Thoracic aorta (tissue), 2 donors: ENCODE measurements at regions not wholly inside any gene's neighbourhood (a gene's known extent, or its start where the extent isn't known, plus 50 kb on each side); places are given as distances from the start of the nearest gene placed in this dataset.

Source experiments
- ATAC-seq: fragments of 150-250 bp; one replicate; pipeline ENCODE4 v1.8.0; 2017; ENCODE audit warnings: low read depth; ENCODE audit not compliant: insufficient number of reproducible peaks, low FRiP score
- DNase-seq: peaks from one replicate; pipeline ENCODE4 v3.0.0-alpha.2; 2020; ENCODE audit warnings: low spot score
- H3K27ac ChIP-seq, 2 donors: fragments of 200-600 bp; sonication (generic); 1 replicate in 1 of 2; 2 replicates in 1 of 2; pipeline ENCODE4 v1.5.1; 2016; ENCODE audit warnings: mild to moderate bottlenecking in 2 of 2, moderate library complexity in 2 of 2
- H3K27me3 ChIP-seq: fragments of 200-600 bp; sonication (generic); replicated peaks from 2 replicates; pipeline ENCODE4 v1.6.0; 2016; ENCODE audit warnings: mild to moderate bottlenecking; ENCODE audit not compliant: insufficient read depth
- H3K36me3 ChIP-seq: fragments of 200-600 bp; sonication (generic); one replicate; pipeline ENCODE4 v1.5.1; 2016
- H3K4me1 ChIP-seq, 2 donors: fragments of 200-600 bp; sonication (generic); 1 replicate in 1 of 2; 2 replicates in 1 of 2; pipeline versions ENCODE4 v1.5.1 to v1.6.0; 2016; ENCODE audit warnings: low read depth in 2 of 2, mild to moderate bottlenecking in 1 of 2; ENCODE audit not compliant: control insufficient read depth in 1 of 2
- H3K4me3 ChIP-seq: fragments of 200-600 bp; sonication (generic); 2 replicates; pipeline ENCODE4 v1.5.1; 2016; ENCODE audit warnings: mild to moderate bottlenecking
- H3K9me3 ChIP-seq: fragments of 200-600 bp; sonication (generic); 2 replicates; pipeline ENCODE4 v1.5.1; 2016
- TF ChIP-seq, protein P1 (sequence below): fragments of 200-600 bp; sonication (generic); IDR thresholded peaks from one replicate; pipeline ENCODE4 v1.5.1; 2019; ENCODE audit warnings: antibody characterized with exemption

DNA sequence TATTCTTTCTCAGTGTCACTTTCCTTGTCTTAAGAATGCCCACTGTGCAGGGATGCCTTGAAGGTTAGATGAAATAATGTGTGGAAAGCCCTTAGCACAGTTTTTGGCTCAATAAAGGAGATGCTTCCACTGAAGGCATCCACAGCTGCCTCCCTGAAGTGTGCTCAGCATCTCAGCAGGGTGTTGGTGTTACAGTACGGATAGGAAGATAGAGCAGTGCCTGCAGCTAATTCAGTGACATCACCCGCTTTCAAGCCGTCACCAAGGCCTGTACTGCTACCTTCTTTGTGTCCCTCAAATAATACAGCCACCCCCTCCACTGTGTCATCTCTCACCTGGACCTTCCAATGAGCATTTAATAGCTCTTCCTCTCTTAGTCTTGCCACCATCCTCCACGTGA lies 59.0 kb downstream of the NDUFS5 start:
- TF ChIP-seq, protein P1, sequence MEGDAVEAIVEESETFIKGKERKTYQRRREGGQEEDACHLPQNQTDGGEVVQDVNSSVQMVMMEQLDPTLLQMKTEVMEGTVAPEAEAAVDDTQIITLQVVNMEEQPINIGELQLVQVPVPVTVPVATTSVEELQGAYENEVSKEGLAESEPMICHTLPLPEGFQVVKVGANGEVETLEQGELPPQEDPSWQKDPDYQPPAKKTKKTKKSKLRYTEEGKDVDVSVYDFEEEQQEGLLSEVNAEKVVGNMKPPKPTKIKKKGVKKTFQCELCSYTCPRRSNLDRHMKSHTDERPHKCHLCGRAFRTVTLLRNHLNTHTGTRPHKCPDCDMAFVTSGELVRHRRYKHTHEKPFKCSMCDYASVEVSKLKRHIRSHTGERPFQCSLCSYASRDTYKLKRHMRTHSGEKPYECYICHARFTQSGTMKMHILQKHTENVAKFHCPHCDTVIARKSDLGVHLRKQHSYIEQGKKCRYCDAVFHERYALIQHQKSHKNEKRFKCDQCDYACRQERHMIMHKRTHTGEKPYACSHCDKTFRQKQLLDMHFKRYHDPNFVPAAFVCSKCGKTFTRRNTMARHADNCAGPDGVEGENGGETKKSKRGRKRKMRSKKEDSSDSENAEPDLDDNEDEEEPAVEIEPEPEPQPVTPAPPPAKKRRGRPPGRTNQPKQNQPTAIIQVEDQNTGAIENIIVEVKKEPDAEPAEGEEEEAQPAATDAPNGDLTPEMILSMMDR = no peak
- ATAC-seq (no peak), DNase-seq (no peak)
- peaks cover 11 to 45% of the 10 kb centered on the region in 2 donors for H3K4me1 ChIP-seq
- no peak overlapping the region for H3K27ac ChIP-seq
- H3K9me3 ChIP-seq = no peaks in the 10 kb centered on the region
- no peaks in the 10 kb centered on the region for H3K27me3 ChIP-seq
- H3K4me3 ChIP-seq = no peak overlapping the region
- no peaks in the 10 kb centered on the region for H3K36me3 ChIP-seq

DNA sequence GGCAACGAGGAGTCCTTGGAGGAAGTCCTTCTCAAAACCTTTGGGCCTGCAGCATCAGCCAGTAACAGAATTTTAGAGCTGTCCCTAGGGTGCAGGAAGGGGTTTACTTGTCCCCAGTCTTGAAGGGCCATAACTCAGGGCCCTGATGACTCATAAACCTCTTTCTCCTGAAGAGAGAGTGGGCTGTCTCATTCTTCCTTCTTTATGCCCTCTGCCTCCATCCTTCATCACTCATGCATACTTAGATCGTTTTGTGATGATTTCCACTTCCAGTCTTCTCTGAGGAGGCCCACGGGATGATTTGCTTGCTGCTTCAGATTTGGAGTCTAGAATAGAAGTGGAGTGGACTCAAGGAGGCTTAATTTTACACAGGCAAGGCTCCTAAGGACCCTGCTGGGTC lies 60.2 kb downstream of the NDUFS5 start:
- Histone ChIP-seq H3K4me3 (no peak overlapping the region), H3K27me3 (no peaks in the 10 kb centered on the region), H3K4me1 (peaks cover 11 to 43% of the 10 kb centered on the region in 2 donors), H3K27ac (peak overlapping the region; percentile 45 to 75), H3K36me3 (no peaks in the 10 kb centered on the region), H3K9me3 (no peaks in the 10 kb centered on the region)
- DNase-seq (no peak), ATAC-seq (no peak)
- TF ChIP-seq, protein P1 = no peak

DNA sequence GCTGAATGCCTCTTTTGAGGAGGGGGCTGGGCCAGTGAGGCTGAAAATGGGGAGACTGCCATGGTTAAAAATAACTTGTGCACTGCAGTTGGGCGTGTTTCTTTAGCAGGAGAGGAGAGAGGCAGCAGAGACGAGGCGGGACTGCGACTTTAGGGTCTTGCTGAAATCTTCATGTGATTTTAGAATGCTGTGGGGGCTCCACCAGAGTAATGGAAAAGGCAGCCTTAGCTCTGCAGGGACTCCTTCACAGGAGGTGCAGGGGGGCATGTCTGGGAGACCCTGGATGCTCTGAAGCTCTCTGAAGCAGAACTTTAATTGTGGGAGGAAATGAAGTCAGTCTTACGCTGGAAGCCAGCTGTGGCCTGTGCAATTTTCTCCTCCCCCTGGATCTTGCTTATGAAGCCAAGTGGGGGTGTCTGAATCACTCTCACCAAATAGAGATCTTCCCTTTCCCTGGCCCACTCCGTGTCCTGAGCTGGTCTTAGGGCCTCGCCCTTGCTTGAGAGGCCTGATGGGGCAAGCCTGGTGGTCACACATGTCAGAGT lies 60.8 kb downstream of the NDUFS5 start:
- Histone ChIP-seq H3K27ac (peak overlapping the region; percentile 45 to 75), H3K27me3 (no peaks in the 10 kb centered on the region), H3K9me3 (no peaks in the 10 kb centered on the region), H3K36me3 (no peaks in the 10 kb centered on the region), H3K4me3 (peak overlapping the region; percentile 19), H3K4me1 (peaks cover 9 to 37% of the 10 kb centered on the region in 2 donors)
- TF ChIP-seq, protein P1 = no peak
- ATAC-seq = no peak
- DNase-seq = no peak

DNA sequence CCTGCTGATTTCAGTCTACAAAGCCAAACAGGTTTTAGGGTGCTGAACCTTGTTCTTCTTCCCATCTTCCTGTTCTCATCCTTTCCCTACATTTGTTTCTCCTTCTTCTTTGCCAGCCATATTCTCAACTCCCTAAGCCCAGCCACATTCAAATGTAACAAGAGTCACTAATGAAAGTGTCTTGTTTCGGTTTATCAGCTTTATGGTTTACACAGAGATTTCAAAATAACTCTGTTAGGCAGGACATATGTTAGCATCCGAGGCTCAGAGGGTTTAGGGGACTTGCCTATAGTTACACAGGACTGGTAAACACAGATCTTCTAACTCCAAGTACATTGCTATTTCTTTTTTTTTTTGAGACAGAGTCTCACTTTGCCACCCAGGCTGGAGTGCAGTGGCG lies 61.3 kb downstream of the NDUFS5 start:
- no peaks in the 10 kb centered on the region for H3K36me3 ChIP-seq
- no peaks in the 10 kb centered on the region for H3K27me3 ChIP-seq
- H3K4me3 ChIP-seq = peak overlapping the region; percentile 19
- H3K9me3 ChIP-seq = no peaks in the 10 kb centered on the region
- peak overlapping the region; percentile 45 to 75 for H3K27ac ChIP-seq
- DNase-seq (no peak), ATAC-seq (no peak)
- TF ChIP-seq, protein P1 = no peak
- peaks cover 9 to 33% of the 10 kb centered on the region in 2 donors for H3K4me1 ChIP-seq

DNA sequence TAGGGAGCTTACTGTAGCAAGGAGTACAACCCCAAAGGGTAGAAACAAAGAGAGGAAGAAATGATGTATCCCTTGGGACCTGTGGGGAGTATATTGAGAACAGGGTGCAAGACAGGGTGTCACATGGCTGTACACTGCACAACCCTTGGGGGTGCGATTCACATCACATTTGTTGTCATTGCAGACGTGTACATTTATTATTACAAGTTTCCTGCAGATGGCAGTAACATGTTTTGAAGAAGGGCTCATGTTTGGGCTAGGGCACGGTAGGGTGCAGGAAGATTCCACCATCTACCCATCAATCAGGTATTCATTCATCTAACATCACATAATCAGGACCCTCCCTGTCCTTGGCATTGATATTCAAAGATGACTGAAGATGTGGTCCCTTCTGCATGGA lies 62.5 kb downstream of the NDUFS5 start:
- no peaks in the 10 kb centered on the region for H3K9me3 ChIP-seq
- H3K27me3 ChIP-seq = no peaks in the 10 kb centered on the region
- TF ChIP-seq, protein P1 = no peak
- H3K36me3 ChIP-seq = no peaks in the 10 kb centered on the region
- DNase-seq = no peak
- ATAC-seq = no peak
- no peak overlapping the region for H3K27ac ChIP-seq
- H3K4me1 ChIP-seq = peaks cover 9 to 33% of the 10 kb centered on the region in 2 donors
- H3K4me3 ChIP-seq = no peak overlapping the region
